ENCODE measurements at regions not wholly inside any gene's neighbourhood (a gene's known extent, or its start where the extent isn't known, plus 50 kb on each side); places are given as distances from the start of the nearest gene placed in this dataset.

- no peak overlapping the region for H3K4me3 ChIP-seq (ENCODE audit: low read depth in 1 of 2, low read length in 2 of 2)
- no peak overlapping the region for H3K27ac ChIP-seq (ENCODE audit: low read length)
- no peaks in the 10 kb centered on the region for H4K20me1 ChIP-seq (ENCODE audit: insufficient read depth, low read length)
- TF ChIP-seq CTCF (IDR thresholded peaks at IDR 0.05; ENCODE audit: borderline replicate concordance, extremely low read depth, low read length, poor library complexity, severe bottlenecking) (no peak), EZH2 (IDR thresholded peaks at IDR 0.05; ENCODE audit: borderline replicate concordance, low read depth, low read length, severe bottlenecking) (no peak)
- no peaks in the 10 kb centered on the region for H3K79me2 ChIP-seq (ENCODE audit: insufficient read depth, low read length)
- no peak overlapping the region for H3K4me2 ChIP-seq (ENCODE audit: insufficient read depth, low read length)
- no peak for DNase-seq
- H3K27me3 ChIP-seq (ENCODE audit: insufficient read depth, low read length, poor library complexity), result no peaks in the 10 kb centered on the region
- no peak overlapping the region for H2AFZ ChIP-seq (ENCODE audit: low read depth, low read length)
- no peak for ATAC-seq (ENCODE audit: insufficient read depth, low read depth)
- peaks cover 5% of the 10 kb centered on the region; the same call in 1 of the 2 replicates for H3K4me1 ChIP-seq (ENCODE audit: insufficient read depth, low read length)
- H3K9me3 ChIP-seq (ENCODE audit: insufficient read depth, low read length, severe bottlenecking), result no peaks in the 10 kb centered on the region
- H3K9ac ChIP-seq (ENCODE audit: low read depth, low read length), result no peak overlapping the region
- no peaks in the 10 kb centered on the region for H3K36me3 ChIP-seq (ENCODE audit: insufficient read depth, low read length)
Observed at GRCh38 chr5:3120028-3120427, 368.6 kb upstream of the IRX2 start.

- no peaks in the 10 kb centered on the region for H3K79me2 ChIP-seq (ENCODE audit: insufficient read depth, low read length)
- H3K4me1 ChIP-seq (ENCODE audit: insufficient read depth, low read length), result peaks cover 3% of the 10 kb centered on the region; the same call in 1 of the 2 replicates
- H3K9ac ChIP-seq (ENCODE audit: low read depth, low read length), result no peak overlapping the region
- no peaks in the 10 kb centered on the region for H3K27me3 ChIP-seq (ENCODE audit: insufficient read depth, low read length, poor library complexity)
- no peaks in the 10 kb centered on the region for H4K20me1 ChIP-seq (ENCODE audit: insufficient read depth, low read length)
- H3K9me3 ChIP-seq (ENCODE audit: insufficient read depth, low read length, severe bottlenecking), result no peaks in the 10 kb centered on the region
- H3K27ac ChIP-seq (ENCODE audit: low read length), result no peak overlapping the region
- TF ChIP-seq EZH2 (IDR thresholded peaks at IDR 0.05; ENCODE audit: borderline replicate concordance, low read depth, low read length, severe bottlenecking), result no peak
- no peak for TF ChIP-seq CTCF (IDR thresholded peaks at IDR 0.05; ENCODE audit: borderline replicate concordance, extremely low read depth, low read length, poor library complexity, severe bottlenecking)
- H2AFZ ChIP-seq (ENCODE audit: low read depth, low read length), result no peak overlapping the region
- DNase-seq, result no peak
- ATAC-seq (ENCODE audit: insufficient read depth, low read depth), result no peak
- H3K4me3 ChIP-seq (ENCODE audit: low read depth in 1 of 2, low read length in 2 of 2), result no peak overlapping the region
- no peaks in the 10 kb centered on the region for H3K36me3 ChIP-seq (ENCODE audit: insufficient read depth, low read length)
- no peak overlapping the region for H3K4me2 ChIP-seq (ENCODE audit: insufficient read depth, low read length)
Observed at GRCh38 chr5:3119435-3119834, 368.0 kb upstream of the IRX2 start.

- no peak overlapping the region for H2AFZ ChIP-seq (ENCODE audit: low read depth, low read length)
- ATAC-seq (ENCODE audit: insufficient read depth, low read depth) (no peak), DNase-seq (no peak)
- no peaks in the 10 kb centered on the region for H3K79me2 ChIP-seq (ENCODE audit: insufficient read depth, low read length)
- TF ChIP-seq CTCF (IDR thresholded peaks at IDR 0.05; ENCODE audit: borderline replicate concordance, extremely low read depth, low read length, poor library complexity, severe bottlenecking) (no peak), EZH2 (IDR thresholded peaks at IDR 0.05; ENCODE audit: borderline replicate concordance, low read depth, low read length, severe bottlenecking) (no peak)
- H3K27ac ChIP-seq (ENCODE audit: low read length), result no peak overlapping the region
- no peaks in the 10 kb centered on the region for H3K36me3 ChIP-seq (ENCODE audit: insufficient read depth, low read length)
- no peak overlapping the region for H3K4me3 ChIP-seq (ENCODE audit: low read depth in 1 of 2, low read length in 2 of 2)
- no peaks in the 10 kb centered on the region for H3K4me1 ChIP-seq (ENCODE audit: insufficient read depth, low read length)
- H3K9ac ChIP-seq (ENCODE audit: low read depth, low read length), result no peak overlapping the region
- H4K20me1 ChIP-seq (ENCODE audit: insufficient read depth, low read length), result no peaks in the 10 kb centered on the region
- no peak overlapping the region for H3K4me2 ChIP-seq (ENCODE audit: insufficient read depth, low read length)
- H3K27me3 ChIP-seq (ENCODE audit: insufficient read depth, low read length, poor library complexity), result no peaks in the 10 kb centered on the region
- H3K9me3 ChIP-seq (ENCODE audit: insufficient read depth, low read length, severe bottlenecking), result no peaks in the 10 kb centered on the region
Observed at GRCh38 chr5:3118340-3118739, 366.9 kb upstream of the IRX2 start.

DNA sequence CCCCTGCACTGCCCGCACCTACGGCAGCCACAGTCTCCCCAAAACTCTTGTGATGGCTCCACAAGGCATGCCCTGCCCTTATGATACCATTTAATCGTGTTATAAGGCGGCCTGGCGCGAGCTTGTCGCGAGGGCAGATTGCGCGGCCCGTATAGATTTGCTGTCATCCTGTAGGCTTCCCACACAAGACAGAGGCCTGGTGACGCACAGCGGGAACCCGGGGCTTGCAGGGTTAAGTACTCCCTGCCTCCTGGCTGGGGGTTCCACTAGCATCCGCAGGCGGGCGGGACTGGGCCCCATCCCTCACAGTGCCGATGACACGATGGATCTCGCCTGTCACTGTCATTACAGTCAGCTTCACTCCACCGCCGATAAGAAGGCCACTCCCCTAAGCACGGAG is 364.9 kb upstream of the IRX2 start:
- no peak for ATAC-seq (ENCODE audit: insufficient read depth, low read depth)
- Histone ChIP-seq H3K27ac (ENCODE audit: low read length) (no peak overlapping the region), H3K4me3 (ENCODE audit: low read depth in 1 of 2, low read length in 2 of 2) (no peak overlapping the region), H3K9me3 (ENCODE audit: insufficient read depth, low read length, severe bottlenecking) (no peaks in the 10 kb centered on the region), H3K27me3 (ENCODE audit: insufficient read depth, low read length, poor library complexity) (no peaks in the 10 kb centered on the region), H3K9ac (ENCODE audit: low read depth, low read length) (no peak overlapping the region), H3K79me2 (ENCODE audit: insufficient read depth, low read length) (no peaks in the 10 kb centered on the region), H3K36me3 (ENCODE audit: insufficient read depth, low read length) (no peaks in the 10 kb centered on the region), H3K4me2 (ENCODE audit: insufficient read depth, low read length) (no peak overlapping the region), H2AFZ (ENCODE audit: low read depth, low read length) (no peak overlapping the region), H4K20me1 (ENCODE audit: insufficient read depth, low read length) (no peaks in the 10 kb centered on the region), H3K4me1 (ENCODE audit: insufficient read depth, low read length) (no peaks in the 10 kb centered on the region)
- TF ChIP-seq CTCF (IDR thresholded peaks at IDR 0.05; ENCODE audit: borderline replicate concordance, extremely low read depth, low read length, poor library complexity, severe bottlenecking) (no peak), EZH2 (IDR thresholded peaks at IDR 0.05; ENCODE audit: borderline replicate concordance, low read depth, low read length, severe bottlenecking) (no peak)
- no peak for DNase-seq

Measured in DND-41 (cell line).